DMS114 treated with DMSO at 0.1 percent for 48 hours (cell line): ENCODE measurements at regions not wholly inside any gene's neighbourhood (a gene's known extent, or its start where the extent isn't known, plus 50 kb on each side); places are given as distances from the start of the nearest gene placed in this dataset.

Source experiments
- DNase-seq: peaks from one replicate; lab custom pipeline; 2025; ENCODE audit not compliant: unreplicated experiment; lab: John Stamatoyannopoulos, UW

- no peak for DNase-seq
Observed at GRCh38 chr18:46320928-46321711, 216.9 kb downstream of the HAUS1 start.

- no peak for DNase-seq
Observed at GRCh38 chr18:46321955-46322354, 217.8 kb downstream of the HAUS1 start.

- no peak for DNase-seq
Observed at GRCh38 chr18:46322411-46322891, 218.3 kb downstream of the HAUS1 start.

GRCh38 chr18:46322941-46323340, 218.8 kb downstream of the HAUS1 start:
- no peak for DNase-seq

GRCh38 chr18:46324087-46324955, 220.1 kb downstream of the HAUS1 start:
- DNase-seq = peak; percentile 31

GRCh38 chr18:46325895-46326294, 221.7 kb downstream of the HAUS1 start:
- DNase-seq = no peak

- DNase-seq = no peak
Observed at GRCh38 chr18:46329736-46330246, 225.6 kb downstream of the HAUS1 start.

- no peak for DNase-seq
Observed at GRCh38 chr18:46331316-46331715, 227.1 kb downstream of the HAUS1 start.

GRCh38 chr18:46332286-46332801, 228.2 kb downstream of the HAUS1 start:
- no peak for DNase-seq

- DNase-seq = no peak
Observed at GRCh38 chr18:46332921-46333341, 228.7 kb downstream of the HAUS1 start.

GRCh38 chr18:46333431-46334135, 229.4 kb downstream of the HAUS1 start:
- no peak for DNase-seq

- no peak for DNase-seq
Observed at GRCh38 chr18:46334868-46335281, 230.7 kb downstream of the HAUS1 start.

- no peak for DNase-seq
Observed at GRCh38 chr18:46335534-46336101, 231.4 kb downstream of the HAUS1 start.

GRCh38 chr18:46336278-46337111, 232.3 kb downstream of the HAUS1 start:
- DNase-seq = no peak

GRCh38 chr18:46337271-46337670, 233.1 kb downstream of the HAUS1 start:
- no peak for DNase-seq

GRCh38 chr18:46338205-46338604, 234.0 kb downstream of the HAUS1 start:
- DNase-seq = no peak

GRCh38 chr18:46338766-46339165, 234.6 kb downstream of the HAUS1 start:
- no peak for DNase-seq

- no peak for DNase-seq
Observed at GRCh38 chr18:46340716-46341115, 236.5 kb downstream of the HAUS1 start.

GRCh38 chr18:46341986-46342525, 237.9 kb downstream of the HAUS1 start:
- no peak for DNase-seq
